ENCODE measurements at regions not wholly inside any gene's neighbourhood (a gene's known extent, or its start where the extent isn't known, plus 50 kb on each side); places are given as distances from the start of the nearest gene placed in this dataset.
A peak's percentile ranks its signal among the peaks of the same experiment; 100 is the strongest.

DNA sequence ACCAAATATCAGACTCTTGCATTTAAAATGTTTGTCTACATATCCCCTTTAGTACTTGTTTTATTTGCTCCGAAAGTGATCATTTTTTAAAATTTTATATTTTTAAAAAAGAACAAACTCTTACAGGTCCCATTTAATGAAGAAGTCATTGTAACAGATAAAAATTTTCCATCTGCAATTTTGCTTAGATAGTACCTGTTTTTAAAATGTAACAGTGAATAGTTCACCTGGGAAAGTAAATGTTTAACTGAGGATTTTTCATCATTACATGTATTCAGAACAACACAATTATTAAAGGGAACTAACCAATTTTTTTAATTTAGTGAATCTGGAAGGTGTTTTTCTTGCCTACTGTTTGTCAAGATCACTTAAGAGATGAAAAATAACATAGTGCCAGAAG is 1099.5 kb upstream of the PHF14 start:
- DNase-seq = no peak

DNA sequence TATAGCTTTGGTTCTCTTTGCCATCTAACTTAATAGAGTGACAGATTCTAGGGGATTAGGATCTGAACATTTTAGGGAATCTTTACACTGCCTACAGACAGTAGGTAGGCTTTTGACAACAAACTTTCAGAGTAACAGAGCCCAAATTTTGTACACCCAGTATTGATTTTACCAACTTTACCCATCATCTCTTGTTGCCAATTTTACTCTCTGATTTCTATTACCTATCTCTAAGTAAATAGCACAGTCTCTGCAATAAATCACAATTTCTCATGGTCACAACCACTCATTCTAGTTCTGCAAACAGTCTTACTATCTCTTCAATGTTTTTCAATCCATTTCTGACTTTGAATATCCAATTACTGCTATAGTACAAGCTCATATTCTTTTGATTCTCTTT is 1097.6 kb upstream of the PHF14 start:
- no peak for DNase-seq

DNA sequence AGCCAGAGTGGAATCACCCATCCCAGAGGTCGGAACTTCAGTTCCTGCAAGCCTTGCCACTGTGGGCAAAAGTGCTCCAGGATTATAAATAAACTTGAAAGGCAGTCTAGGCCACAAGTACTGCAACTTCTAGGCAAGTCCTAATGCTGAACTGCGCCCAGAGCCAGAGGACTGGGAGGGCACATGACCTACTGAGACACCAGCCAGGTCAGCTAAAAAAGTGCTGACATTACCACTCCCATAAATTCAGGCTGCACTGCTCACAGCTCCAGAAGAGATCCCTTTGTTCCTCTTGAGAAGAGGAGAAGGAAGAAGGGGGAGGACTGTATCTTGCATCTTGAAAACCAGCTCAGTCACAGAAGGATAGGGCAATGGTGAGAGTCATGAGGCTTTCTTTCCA is 1084.1 kb upstream of the PHF14 start:
- no peak for DNase-seq

DNA sequence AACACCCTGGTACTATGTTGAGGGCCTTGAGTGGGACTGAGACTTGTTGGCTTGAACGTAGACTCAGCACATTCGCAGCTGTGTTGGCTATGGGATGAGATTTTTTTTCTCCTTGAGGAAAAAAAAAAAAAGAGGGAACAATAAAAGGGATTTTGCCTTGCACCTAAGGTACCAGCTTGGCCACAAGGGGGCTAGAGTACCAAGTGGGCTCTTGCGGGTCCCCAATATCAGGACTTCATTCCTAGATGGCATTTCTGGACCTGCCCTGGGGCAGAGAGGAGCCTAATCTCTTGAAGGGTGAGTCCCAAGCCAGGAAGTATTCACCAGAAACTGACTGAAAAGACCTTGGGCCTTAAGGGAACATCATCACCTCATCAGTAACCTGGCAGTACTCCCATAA is 1083.6 kb upstream of the PHF14 start:
- DNase-seq = no peak

DNA sequence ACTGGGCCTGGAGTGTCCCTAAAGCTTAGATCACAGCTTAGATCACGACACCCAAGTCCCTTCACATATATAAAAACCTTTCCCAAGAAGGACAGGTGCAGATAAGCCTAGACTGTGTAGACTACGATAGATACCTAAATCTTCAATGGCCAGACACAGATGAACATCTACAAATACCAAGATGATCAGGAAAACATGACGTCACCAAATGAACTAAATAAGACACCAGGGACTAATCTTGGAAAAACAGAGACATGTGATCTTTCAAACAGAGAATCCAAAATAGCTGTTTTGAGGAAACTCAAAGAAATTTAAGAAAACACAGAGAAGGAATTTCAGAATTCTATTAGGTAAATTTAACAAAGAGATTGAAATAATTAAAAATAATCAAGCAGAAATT is 1082.6 kb upstream of the PHF14 start:
- DNase-seq = no peak

DNA sequence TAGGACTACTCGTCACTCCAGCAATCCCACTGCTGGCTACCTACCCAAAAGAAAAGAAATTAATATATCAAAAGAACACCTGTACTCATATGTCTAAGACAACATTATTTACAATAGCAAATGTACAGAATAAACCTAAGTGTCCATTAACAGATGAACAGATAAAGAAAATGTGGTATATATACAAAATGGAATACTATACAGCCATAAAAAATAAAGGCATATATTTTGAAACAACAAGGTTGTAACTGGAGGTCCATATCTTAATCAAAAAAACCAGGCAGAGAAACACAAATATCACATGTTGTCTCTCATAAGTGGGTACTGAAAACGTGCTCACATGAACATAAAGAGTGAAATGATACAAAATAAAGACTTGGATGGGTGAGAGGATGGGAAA is 1073.3 kb upstream of the PHF14 start:
- no peak for DNase-seq

DNA sequence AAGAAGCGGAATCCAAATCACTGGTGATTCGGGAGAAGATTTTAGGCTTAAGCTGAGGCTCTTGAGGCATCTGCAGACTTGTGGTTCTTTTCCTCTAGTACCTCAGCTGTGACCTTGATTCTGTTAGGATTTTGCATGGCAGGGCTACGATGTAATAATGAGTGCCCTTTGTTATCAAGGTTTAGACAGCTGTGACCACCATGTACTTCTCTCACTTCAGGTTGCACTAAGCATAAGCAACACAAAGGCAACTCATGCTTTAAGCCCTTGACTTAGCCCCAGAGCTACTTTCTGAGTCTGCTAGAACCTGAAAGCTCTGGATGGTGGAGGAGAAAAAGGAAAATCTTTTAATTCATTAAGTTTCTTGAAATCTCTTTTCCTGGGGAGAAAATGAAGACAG is 1052.3 kb upstream of the PHF14 start:
- DNase-seq = no peak

DNA sequence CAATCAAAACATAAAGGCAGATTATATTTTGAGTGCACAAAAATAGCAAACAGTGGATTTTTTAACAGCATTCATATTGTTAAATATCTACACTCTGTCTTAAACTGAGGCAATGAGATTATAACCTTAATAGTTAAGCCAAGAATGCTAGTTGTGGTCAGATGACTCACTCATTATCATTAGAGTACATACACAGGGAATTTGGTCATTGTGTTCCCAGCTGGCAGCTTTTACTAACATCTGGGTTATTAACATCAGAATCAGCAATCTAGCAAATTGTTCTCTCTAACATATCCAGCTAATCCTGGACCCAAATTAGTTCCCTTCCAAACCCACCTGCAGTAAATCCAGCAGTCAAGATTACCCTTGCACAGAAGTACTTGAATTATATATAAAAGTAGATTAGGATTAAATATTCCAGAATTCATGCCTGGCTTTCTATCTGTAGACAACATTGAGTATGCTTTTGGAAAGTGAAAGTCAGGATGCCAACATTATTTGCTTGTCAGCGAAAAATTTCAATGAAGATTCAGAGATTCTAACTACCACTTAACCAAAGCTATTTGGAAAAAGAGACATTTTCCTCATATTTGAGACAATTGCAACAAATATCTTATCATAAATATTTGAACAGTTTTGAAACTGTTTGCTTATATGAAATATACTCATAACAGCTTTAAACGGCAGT is 1035.6 kb upstream of the PHF14 start:
- DNase-seq = peak; percentile 33

DNA sequence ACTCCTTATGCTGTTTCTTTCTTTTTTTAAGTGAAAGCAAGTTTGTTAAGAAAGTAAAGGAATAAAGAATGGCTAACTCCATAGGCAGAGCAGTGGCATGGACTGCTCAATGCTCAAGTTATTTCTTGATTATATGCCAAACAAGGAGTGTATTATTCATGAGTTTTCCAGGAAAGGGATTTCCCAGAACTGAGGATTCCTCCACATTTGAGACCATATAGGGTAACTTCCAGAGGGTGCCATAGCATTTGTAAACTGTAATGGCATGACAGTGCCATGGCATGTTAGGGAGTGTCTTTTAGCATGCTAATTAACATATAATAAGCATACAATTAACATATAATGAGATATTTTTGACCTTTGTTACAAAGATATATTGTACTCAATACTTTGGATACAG is 1034.5 kb upstream of the PHF14 start:
- DNase-seq = peak; percentile 15

DNA sequence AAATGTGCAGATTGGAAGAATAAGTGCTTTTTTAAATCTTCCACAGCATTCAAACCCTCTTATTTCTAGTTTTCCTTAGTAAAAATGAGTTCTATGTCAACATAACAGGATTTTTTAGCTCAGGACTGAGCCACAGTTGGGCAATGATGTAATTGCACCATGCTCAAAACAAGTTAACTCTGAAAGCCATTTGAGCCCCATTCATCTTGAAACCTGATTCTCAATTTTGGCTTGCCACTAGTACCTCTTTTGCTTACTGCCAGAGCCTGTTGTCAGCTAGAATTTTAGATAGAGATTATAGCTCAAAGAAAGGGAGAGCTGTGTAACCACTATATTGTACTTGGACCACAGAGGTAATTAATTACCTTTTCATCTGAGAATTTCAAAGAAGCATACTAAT is 1028.5 kb upstream of the PHF14 start:
- no peak for DNase-seq

DNA sequence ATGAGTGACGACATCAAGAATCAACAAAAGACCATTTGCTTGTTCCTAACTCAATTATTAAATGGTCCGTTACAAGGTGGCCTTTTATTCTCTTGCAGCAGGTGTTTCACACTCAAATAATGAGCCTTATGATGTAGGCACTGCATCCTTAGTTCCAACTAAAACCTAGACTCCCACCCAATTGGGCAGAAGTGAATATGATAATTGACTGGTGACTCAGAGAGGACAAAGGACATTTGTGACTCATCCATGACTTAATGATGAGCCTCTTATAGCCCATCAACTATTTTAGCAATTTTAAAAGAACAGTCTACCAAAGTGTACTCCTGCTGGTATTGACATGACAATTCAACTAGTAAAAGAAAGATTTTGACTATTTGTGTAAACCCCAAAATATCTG is 1027.8 kb upstream of the PHF14 start:
- DNase-seq = no peak

DNA sequence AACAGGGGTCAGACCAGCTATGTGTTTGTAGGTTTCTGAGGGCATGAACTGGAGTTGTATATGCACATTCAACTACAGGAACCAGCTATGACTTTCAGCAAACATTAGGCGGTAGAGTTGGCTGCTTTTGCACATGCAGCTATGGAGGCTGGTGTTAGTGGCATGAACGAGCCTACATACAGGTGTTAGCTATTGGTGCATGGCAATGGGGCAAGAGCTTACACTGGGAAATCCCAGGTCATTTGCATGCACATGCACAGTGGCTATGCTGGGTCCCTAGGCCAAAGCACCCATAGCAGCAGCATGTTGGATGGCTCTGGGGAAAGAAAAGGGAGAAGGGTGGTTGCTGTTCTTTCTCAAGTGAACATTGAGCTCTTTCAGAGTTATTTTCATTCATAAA is 1018.5 kb upstream of the PHF14 start:
- DNase-seq = no peak

DNA sequence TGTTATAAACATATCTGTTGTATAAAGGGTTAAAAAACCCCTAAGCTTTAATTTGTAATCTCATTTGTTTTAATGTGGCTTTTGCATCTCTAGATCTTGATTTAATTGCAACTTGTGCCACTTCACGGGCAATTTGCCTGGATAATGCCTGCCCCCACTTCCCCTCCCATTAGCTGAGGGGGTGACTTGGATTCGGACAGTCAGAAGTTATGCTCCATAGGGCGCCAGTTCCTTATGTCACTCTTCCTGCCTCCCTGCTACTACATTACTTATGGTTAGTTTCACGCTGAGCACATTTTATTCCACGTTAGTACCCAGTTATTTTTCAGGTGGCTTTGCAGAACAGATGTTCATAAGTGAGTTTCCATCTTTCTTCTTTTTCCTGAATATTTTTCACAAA is 1015.2 kb upstream of the PHF14 start:
- no peak for DNase-seq

DNA sequence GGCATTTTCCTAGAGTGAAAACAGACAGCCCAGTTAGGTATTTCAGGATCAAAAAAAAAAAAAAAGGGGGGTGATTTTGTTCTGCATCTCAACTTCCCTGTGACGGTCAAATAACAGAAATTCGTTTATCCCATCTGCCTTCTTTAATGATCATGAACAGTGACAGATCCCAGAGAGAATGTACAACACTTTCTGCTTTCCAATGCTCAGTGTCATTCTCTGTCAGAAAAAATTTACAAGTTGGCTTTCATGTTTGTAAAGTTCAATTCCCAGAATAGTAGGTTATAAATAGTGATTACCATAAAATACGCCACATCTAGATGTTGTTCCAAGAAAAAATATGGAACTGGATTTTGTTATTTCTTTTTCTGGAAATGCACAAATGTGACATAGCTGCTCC is 1013.2 kb upstream of the PHF14 start:
- DNase-seq = no peak

DNA sequence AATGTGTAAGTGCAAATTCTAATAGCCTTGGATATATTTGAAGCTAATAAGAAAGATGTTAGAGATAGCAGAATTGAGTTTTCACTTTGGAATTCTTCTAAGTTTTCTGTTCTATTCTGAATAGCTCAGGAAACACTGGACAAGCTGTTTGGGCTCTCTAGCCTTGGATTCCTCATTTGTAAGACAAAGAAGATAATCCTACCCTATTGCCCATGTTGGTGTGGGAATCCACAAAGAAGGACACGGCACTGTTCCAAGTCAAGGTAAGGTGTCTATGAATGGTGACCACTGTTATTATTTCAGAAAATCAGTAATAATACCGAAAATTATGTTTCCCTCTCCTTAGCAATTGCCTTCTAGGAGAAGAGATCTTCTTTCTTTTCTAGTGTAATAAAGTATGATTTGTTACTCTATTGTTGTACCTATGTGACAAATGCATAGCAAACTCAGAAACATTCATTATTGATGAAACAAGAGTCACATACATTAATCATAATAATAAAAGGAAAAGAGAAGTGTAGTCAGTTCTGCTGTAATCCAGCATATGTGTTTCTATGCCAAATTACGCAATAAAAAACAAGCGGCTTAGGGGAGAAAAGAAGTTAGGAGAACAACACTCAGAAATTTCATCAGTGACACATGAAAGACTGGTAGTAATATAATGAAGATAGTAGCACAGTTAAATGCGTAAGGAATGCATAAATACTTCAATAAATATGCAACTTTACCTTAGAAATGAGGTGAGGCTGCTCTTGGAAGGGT is 1012.3 kb upstream of the PHF14 start:
- no peak for DNase-seq

DNA sequence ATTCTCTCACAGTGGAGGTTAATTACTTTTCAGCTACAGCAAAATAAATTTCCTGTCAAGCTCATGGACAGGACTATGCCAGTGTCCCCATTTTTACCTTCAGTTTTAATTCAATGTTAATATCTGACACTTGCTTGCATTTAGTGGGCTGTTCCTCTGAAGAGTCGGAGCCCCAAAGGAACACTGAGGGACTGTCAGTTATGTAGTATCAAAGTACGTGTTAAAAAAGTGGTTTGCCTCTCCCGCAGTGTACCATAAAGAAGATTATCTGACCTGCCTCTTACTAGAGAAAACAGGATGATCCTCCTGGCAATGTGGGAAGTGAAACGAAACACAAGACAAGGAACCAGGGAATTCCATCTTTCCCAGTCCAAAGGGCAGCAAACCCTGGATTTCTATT is 1010.9 kb upstream of the PHF14 start:
- DNase-seq = no peak

DNA sequence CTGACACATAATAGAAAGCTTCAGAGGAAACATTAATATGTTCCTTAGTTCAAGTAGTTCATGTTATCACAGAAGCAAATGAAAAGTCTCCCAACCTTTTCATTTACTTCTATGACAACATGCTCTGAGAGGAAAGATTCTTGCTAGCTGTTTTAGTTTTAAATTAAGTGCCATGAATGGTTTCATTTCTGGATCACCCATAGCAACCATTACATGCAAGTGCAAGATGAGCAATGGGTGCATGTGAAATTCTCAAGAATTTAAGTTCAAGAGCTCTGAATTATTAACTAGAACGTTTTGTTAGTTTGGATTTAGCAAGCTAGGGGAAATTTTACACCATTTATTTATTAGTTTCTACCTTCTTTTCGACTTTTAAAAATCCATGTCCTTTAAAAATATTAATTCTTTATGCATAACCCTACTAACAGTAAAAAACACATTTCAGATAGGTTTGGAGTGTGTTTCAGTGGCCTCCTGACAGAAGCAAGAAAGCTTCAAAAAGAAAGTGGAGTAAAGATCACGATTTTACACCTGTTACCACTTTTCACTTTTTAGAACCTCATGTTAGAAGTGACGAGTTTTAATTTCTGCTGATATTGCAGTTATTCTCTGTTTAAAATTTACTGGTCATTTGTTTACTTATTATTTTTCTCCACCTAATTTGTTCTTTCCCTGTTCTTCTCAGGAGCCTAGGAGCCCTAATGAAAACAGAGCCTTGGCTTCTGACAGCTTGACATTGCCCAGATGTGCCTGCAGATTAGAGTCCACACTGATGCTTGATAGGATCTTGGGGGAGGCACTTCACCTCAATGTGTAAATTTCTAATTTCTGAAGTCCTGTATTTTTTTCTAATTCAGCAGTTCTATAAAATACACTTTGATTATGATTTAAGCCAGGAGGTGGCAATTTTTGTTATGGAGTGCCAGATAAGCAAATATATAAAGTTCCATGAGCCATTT is 995.3 kb upstream of the PHF14 start:
- no peak for DNase-seq

DNA sequence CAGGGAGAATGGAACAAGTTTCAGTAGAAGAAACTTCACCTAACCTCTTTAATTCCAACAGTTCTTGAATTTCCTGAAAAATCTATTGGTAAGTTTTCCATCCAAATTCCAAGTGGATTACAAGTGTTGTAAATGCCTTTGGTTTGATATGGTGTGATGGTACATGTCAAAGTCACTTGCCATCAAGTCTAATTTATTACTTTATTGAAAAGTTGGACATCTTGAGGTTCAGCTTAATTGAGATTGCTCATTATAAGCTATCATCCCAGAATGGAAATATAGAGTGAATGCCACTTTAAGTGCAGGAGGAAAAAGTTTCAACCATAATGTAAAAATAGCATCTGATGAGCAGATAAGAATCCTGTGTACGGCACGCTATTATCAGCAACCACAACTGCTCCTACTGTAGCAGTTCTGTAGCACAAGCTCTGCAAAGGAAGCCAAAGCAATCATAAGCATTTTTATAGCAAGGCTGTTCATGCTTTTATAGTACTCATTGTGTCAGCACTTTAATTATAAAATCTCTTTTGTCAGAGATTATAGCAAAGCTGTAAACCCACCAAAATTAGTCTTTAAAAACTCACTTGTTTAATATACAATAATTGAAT is 991.8 kb upstream of the PHF14 start:
- no peak for DNase-seq

DNA sequence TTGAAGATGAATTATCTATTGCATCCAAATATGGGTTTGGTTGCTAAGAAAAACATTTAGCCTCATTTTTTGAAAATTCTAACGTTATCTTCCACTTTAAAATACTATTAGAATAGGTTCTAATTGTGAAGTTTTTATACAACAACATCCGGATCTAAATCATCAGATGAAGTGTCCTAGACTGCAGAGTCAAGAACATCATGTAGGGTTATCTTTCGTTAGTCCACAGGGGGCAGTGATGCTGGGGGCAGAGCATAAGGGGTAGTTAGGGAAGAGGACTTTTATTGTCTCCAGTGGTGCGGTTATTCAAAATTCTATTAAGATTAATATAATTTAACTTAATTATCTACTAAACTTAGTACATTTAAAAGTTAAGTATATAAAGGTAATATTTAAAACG is 990.6 kb upstream of the PHF14 start:
- DNase-seq = no peak

DNA sequence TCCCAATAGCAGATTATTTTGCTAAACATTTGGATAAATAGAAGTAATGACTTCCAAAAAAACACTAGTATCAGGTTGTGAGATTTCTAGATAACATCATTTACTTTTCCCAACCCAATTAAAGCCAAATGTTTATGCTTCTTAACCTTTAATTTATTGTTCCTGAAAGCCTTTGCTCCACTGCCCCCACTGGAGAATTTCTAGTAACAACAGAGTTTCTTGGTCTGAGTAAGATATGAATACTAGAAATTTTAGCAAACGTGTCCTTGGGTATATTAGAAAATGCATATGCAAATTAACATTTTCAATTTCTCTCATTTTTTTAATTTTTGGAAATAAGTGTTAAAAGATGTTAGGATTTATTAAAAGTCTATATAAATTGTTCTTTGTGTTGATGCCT is 958.0 kb upstream of the PHF14 start:
- DNase-seq = no peak

DNA sequence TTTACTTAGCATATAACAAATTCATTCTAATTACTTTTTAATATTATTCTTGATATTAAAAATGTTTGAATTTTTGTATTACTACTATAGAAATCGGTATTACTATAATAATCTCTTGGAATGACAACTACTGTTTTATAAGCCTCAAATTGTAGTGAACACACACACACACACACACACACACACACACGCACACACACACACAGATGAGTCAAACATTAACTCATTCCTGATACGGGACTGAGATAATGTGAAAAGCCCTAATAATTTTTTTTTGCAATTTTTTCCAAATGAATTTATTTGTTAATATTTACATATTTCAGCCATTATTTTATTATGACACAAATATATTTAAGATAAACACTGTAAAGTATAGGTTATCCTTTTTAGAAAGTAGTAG is 951.2 kb upstream of the PHF14 start:
- DNase-seq = no peak

DNA sequence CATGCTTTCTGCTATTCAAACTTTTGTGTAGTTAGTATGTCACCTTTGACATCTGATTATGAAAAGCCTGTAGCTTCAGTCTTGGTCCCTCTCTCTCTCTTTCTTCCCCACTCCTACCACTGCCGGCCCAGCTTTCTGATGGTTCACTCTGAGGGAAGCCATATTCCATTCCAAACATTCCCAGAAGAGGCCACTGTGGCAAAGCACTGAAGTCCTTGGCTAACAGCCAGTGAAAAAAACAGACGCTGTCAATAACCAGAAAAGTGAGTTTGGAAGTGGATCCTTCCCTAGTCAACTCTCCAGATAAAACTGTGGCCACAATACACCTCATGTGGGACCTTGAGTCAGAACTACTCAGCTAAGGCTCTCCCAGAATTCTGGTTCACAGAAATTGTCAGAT is 950.7 kb upstream of the PHF14 start:
- peak; percentile 24 for DNase-seq

Measured in fibroblast of skin of scalp (primary cell).